Stomach (tissue), 8 donors: ENCODE measurements at regions not wholly inside any gene's neighbourhood (a gene's known extent, or its start where the extent isn't known, plus 50 kb on each side); places are given as distances from the start of the nearest gene placed in this dataset.

ENCODE experiments used
- DNase-seq, 2 donors: peaks; one replicate each; pipeline versions ENCODE4 v3.0.0 to v3.0.0-alpha.2; 2013 to 2019
- H3K27ac ChIP-seq, 5 donors: fragments of 200-600 bp in 4 of 5; sonication (generic) in 4 of 5; one replicate each; pipeline ENCODE4 v1.5.1; 2013 to 2019; ENCODE audit warnings: mild to moderate bottlenecking in 1 of 5, moderate library complexity in 1 of 5
- H3K27me3 ChIP-seq, 3 donors: fragments of 200-600 bp; sonication (generic); one replicate each; pipeline ENCODE4 v1.5.1; 2017 to 2019; ENCODE audit warnings: mixed run types in 1 of 3
- H3K36me3 ChIP-seq, 4 donors: fragments of 200-600 bp; sonication (generic); 1 replicate in 3 of 4; 2 replicates in 1 of 4; pipeline ENCODE4 v1.5.1; 2016 to 2019
- H3K4me1 ChIP-seq, 4 donors: fragments of 200-600 bp; sonication (generic); one replicate each; pipeline ENCODE4 v1.5.1; 2016 to 2019
- H3K4me3 ChIP-seq, 4 donors: fragments of 200-600 bp; sonication (generic) in 3 of 4; one replicate each; pipeline ENCODE4 v1.5.1; 2016 to 2019; ENCODE audit warnings: mild to moderate bottlenecking in 1 of 4
- H3K9me3 ChIP-seq, 4 donors: fragments of 200-600 bp; sonication (generic); one replicate each; pipeline ENCODE4 v1.5.1; 2016 to 2019
- CTCF ChIP-seq, 7 experiments: fragments of 450-650 bp in 4 of 7; fragments of 200-600 bp in 3 of 7; sonication (generic) in 3 of 7; IDR thresholded peaks; one replicate each; pipeline ENCODE4 v1.5.1; 2016 to 2019; ENCODE audit warnings: antibody characterized with exemption in 7 of 7, control low read depth in 2 of 7, mild to moderate bottlenecking in 1 of 7
- EP300 ChIP-seq: sonication (generic); formaldehyde crosslinking; IDR thresholded peaks from one replicate; pipeline ENCODE4 v1.6.1; 2017; ENCODE audit warnings: antibody characterized with exemption
- POLR2A ChIP-seq, 4 donors: fragments of 450-650 bp; IDR thresholded peaks; one replicate each; pipeline ENCODE4 v1.6.1; 2016; ENCODE audit warnings: antibody characterized with exemption in 4 of 4, control low read depth in 2 of 4, mild to moderate bottlenecking in 1 of 4, moderate library complexity in 1 of 4
- POLR2AphosphoS5 ChIP-seq, 3 donors: sonication (generic); formaldehyde crosslinking; IDR thresholded peaks; one replicate each; pipeline ENCODE4 v1.6.1; 2016; ENCODE audit warnings: antibody characterized with exemption in 3 of 3
- WGBS, 5 donors: extraction: QIAGEN DNeasy Blood & Tissue Kit in 3 of 5; methylation state at CpG; one replicate each; pipeline versions ENCODE4 v1.1.5 to v1.1.7; 2013 to 2018; 5-methylcytosine and 5-hydroxymethylcytosine counted together
- intact Hi-C: fragments of 100-400 bp; cut with DNase I; formaldehyde crosslinking; loops from one replicate; pipeline ENCODE4 v1.15.1; 2023; ENCODE audit warnings: low total_unique reads
- donor health status: healthy with polysubstance abuse.
- donor health status: Bipolar disorder and iron deficiency.
- donor health status: healthy.

GRCh38 chr13:64272681-64273080, 2857.0 kb upstream of the PCDH20 start:
- H3K4me1 ChIP-seq = no peaks in the 10 kb centered on the region
- DNase-seq = no peak
- H3K9me3 ChIP-seq = peaks cover 0 to 24% (median 4%) of the 10 kb centered on the region in 4 donors
- H3K4me3 ChIP-seq = no peak overlapping the region
- TF ChIP-seq POLR2A (IDR thresholded peaks at IDR 0.05) = no peak
- TF ChIP-seq EP300 = no peak
- TF ChIP-seq CTCF (IDR thresholded peaks at IDR 0.05) = no peak
- TF ChIP-seq POLR2AphosphoS5 (IDR thresholded peaks at IDR 0.05) = no peak
- H3K27ac ChIP-seq = no peak overlapping the region
- no peaks in the 10 kb centered on the region for H3K27me3 ChIP-seq
- no peaks in the 10 kb centered on the region for H3K36me3 ChIP-seq
- 61 to 76% (median 73%) methylated on average over 1 of the region's 1 CpG for WGBS, 5 donors
- intact Hi-C loops = no loop called here

GRCh38 chr13:64266024-64266423, 2850.4 kb upstream of the PCDH20 start:
- intact Hi-C loops = no loop called here
- Histone ChIP-seq H3K4me1 (no peaks in the 10 kb centered on the region), H3K27ac (no peak overlapping the region), H3K9me3 (peaks cover 0 to 26% (median 14%) of the 10 kb centered on the region in 4 donors), H3K36me3 (no peaks in the 10 kb centered on the region), H3K4me3 (no peak overlapping the region), H3K27me3 (no peaks in the 10 kb centered on the region)
- DNase-seq = no peak
- TF ChIP-seq POLR2AphosphoS5 (IDR thresholded peaks at IDR 0.05) = no peak
- no peak for TF ChIP-seq CTCF (IDR thresholded peaks at IDR 0.05)
- TF ChIP-seq POLR2A (IDR thresholded peaks at IDR 0.05) = no peak
- TF ChIP-seq EP300 = no peak

GRCh38 chr13:64263285-64263684, 2847.6 kb upstream of the PCDH20 start:
- no peak for DNase-seq
- no peak overlapping the region for H3K4me3 ChIP-seq
- H3K27me3 ChIP-seq = no peaks in the 10 kb centered on the region
- intact Hi-C loops = no loop called here
- peaks cover 0 to 26% (median 14%) of the 10 kb centered on the region in 4 donors for H3K9me3 ChIP-seq
- no peak overlapping the region for H3K27ac ChIP-seq
- no peak for TF ChIP-seq EP300
- no peak for TF ChIP-seq CTCF (IDR thresholded peaks at IDR 0.05)
- no peak for TF ChIP-seq POLR2AphosphoS5 (IDR thresholded peaks at IDR 0.05)
- no peak for TF ChIP-seq POLR2A (IDR thresholded peaks at IDR 0.05)
- WGBS, 5 donors = 53 to 84% (median 69%) methylated on average over 2 of the region's 2 CpGs
- H3K4me1 ChIP-seq = no peaks in the 10 kb centered on the region
- no peaks in the 10 kb centered on the region for H3K36me3 ChIP-seq

- TF ChIP-seq CTCF (IDR thresholded peaks at IDR 0.05) (no peak), EP300 (no peak), POLR2AphosphoS5 (IDR thresholded peaks at IDR 0.05) (no peak), POLR2A (IDR thresholded peaks at IDR 0.05) (no peak)
- intact Hi-C loops = no loop called here
Measured at GRCh38 chr13:64256751-64257150, 2841.1 kb upstream of the PCDH20 start.

More at GRCh38 chr13:64256751-64257150, 2841.1 kb upstream of the PCDH20 start:
- no peaks in the 10 kb centered on the region for H3K27me3 ChIP-seq
- DNase-seq = no peak
- H3K27ac ChIP-seq = no peak overlapping the region
- WGBS, 5 donors = 37 to 48% (median 41%) methylated on average over 3 of the region's 3 CpGs
- peaks cover 0 to under 1% (median 0%) of the 10 kb centered on the region in 4 donors for H3K9me3 ChIP-seq
- no peak overlapping the region for H3K4me3 ChIP-seq
- no peaks in the 10 kb centered on the region for H3K4me1 ChIP-seq
- H3K36me3 ChIP-seq = no peaks in the 10 kb centered on the region
